IPS-18a (cell line): ENCODE measurements at regions not wholly inside any gene's neighbourhood (a gene's known extent, or its start where the extent isn't known, plus 50 kb on each side); places are given as distances from the start of the nearest gene placed in this dataset.

ENCODE experiments used
- H3K27ac ChIP-seq: one replicate; pipeline ENCODE4 v1.5.1; 2013; ENCODE audit warnings: low read length
- H3K27me3 ChIP-seq: one replicate; pipeline ENCODE4 v1.6.1; 2013; ENCODE audit warnings: mild to moderate bottlenecking, low read length; ENCODE audit not compliant: control insufficient read depth, insufficient read depth
- H3K36me3 ChIP-seq: one replicate; pipeline ENCODE4 v1.6.1; 2013; ENCODE audit warnings: low read depth, low read length; ENCODE audit not compliant: control insufficient read depth
- H3K4me1 ChIP-seq: one replicate; pipeline ENCODE4 v1.6.1; 2013; ENCODE audit warnings: low read depth, low read length; ENCODE audit not compliant: control insufficient read depth
- H3K4me3 ChIP-seq: one replicate; pipeline ENCODE4 v1.5.1; 2013; ENCODE audit warnings: low read length
- H3K9ac ChIP-seq: one replicate; pipeline ENCODE4 v1.6.1; 2013; ENCODE audit warnings: mild to moderate bottlenecking, low read length, moderate library complexity
- H3K9me3 ChIP-seq: one replicate; pipeline ENCODE4 v1.6.1; 2013; ENCODE audit warnings: low read depth, low read length; ENCODE audit not compliant: control insufficient read depth

DNA sequence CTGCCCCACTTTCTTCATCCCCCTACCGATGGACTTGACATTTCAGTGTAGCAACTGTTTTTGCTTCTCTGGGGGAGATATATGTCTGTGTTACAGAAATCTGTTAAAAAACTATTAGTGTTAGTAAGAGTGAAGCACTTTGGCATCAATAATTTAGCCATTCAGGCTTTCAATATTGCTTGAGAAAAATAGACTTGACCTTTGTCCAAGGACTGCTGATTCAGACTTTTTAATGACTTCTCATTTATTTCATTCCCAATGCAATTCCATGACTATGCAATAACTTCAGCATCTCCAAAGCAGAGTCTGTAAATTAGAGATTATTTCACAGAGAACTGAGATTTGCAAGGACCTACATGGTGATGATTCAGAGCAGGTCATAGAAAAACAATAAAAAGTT, 104.1 kb upstream of the SPEF2 start:
- Histone ChIP-seq H3K4me1 (no peaks in the 10 kb centered on the region), H3K27me3 (no peaks in the 10 kb centered on the region), H3K4me3 (no peak overlapping the region), H3K9me3 (no peaks in the 10 kb centered on the region), H3K36me3 (no peaks in the 10 kb centered on the region), H3K27ac (no peak overlapping the region), H3K9ac (no peak overlapping the region)

DNA sequence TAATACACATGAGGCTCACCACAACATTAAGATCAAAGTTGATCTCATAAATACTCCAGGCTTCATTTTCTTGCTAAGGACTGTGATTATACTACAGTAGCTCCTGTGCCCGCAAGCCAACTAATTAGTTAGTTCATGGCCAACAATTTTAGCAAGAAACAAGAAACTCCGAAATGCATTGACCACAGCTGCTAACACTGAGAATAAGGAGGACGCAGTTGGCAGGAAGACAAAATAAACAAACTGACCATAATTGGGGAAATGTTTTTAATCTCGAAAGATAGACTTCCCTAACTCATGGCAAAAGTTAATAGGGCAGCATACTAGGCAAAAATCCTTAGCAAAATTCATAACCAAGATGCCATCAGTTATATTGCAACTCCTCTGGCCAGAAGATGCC, 115.5 kb upstream of the SPEF2 start:
- no peak overlapping the region for H3K27ac ChIP-seq
- no peaks in the 10 kb centered on the region for H3K4me1 ChIP-seq
- H3K36me3 ChIP-seq = no peaks in the 10 kb centered on the region
- H3K9me3 ChIP-seq = no peaks in the 10 kb centered on the region
- no peak overlapping the region for H3K9ac ChIP-seq
- H3K27me3 ChIP-seq = no peaks in the 10 kb centered on the region
- H3K4me3 ChIP-seq = no peak overlapping the region

DNA sequence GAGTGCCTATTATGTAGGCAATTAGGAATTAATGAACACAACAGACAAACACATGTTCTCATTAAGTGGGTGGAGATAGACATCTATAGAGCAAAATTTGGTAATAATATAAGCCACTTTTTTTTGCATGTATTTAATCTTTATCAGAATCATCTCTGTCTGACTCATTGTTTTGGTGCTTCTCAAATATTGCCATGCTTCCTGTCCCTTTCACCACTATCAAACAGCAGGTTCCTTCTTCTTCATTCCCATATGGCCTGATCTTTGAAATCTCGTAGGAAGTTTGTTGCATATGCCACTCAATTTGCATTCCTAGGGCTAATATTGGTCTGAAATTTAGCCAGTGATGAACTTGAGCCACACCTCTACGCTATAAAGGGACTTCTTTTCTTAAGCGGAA, 128.9 kb upstream of the SPEF2 start:
- no peaks in the 10 kb centered on the region for H3K36me3 ChIP-seq
- H3K9ac ChIP-seq = no peak overlapping the region
- no peak overlapping the region for H3K27ac ChIP-seq
- H3K4me3 ChIP-seq = no peak overlapping the region
- H3K4me1 ChIP-seq = peaks cover 7% of the 10 kb centered on the region
- H3K9me3 ChIP-seq = no peaks in the 10 kb centered on the region
- H3K27me3 ChIP-seq = no peaks in the 10 kb centered on the region

DNA sequence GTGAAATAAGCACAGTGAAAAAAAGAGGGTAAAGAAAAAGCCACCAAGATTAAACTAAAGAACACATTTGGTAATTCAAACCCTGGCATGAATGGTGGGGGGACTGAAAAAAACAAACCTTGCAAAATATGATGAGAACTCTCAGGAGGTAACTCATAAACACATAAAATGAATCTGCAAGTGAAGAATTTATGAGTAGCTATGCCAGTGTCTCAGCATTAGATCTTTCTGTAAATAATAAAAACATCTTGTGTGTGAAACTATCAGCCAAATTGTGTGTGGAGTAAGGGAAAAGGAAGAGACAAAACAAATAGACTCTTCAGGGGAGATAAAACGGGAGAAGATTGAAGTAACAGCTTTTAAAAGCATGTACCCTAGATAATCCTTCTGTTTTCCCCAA, 129.6 kb upstream of the SPEF2 start:
- H3K27me3 ChIP-seq = no peaks in the 10 kb centered on the region
- H3K4me3 ChIP-seq = no peak overlapping the region
- H3K36me3 ChIP-seq = no peaks in the 10 kb centered on the region
- peaks cover 7% of the 10 kb centered on the region for H3K4me1 ChIP-seq
- no peak overlapping the region for H3K9ac ChIP-seq
- H3K9me3 ChIP-seq = no peaks in the 10 kb centered on the region
- H3K27ac ChIP-seq = no peak overlapping the region

DNA sequence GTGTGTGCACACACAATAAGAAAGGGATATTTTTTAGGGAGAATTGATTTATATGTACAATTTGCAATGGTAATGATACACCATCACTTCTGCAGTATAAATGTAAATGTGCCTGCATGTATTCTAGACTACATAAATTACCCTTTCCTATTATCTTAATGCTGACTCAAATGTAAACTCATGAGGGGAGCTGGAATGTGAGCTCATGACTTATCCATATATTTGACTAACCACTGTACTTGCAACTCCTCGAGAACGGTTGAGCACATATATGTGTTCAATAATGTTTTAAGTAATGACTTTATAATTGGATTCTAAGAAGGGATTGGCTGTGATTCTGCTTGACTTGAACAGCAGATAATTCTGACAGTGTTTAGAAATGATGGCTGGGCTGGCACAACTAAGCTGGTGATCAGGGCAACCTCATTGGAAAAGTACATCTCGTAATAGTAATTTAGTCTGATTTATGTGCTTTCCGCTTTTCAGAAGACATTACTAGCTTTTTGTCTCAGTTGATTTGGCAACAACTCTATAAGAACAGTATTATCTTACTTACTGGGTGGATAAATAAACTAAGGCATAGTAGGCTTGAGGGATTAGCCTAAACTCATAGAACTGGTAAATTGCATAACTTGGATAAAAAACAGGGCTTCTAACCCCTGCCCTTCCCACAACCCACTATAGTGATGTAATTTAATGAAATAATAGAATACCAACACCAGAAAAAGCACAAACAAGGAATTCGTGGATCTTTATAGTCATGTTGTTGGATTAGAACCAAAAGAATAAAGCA, 130.2 kb upstream of the SPEF2 start:
- Histone ChIP-seq H3K27me3 (no peaks in the 10 kb centered on the region), H3K9me3 (no peaks in the 10 kb centered on the region), H3K27ac (no peak overlapping the region), H3K4me1 (peaks cover 7% of the 10 kb centered on the region), H3K36me3 (no peaks in the 10 kb centered on the region), H3K9ac (no peak overlapping the region), H3K4me3 (no peak overlapping the region)

DNA sequence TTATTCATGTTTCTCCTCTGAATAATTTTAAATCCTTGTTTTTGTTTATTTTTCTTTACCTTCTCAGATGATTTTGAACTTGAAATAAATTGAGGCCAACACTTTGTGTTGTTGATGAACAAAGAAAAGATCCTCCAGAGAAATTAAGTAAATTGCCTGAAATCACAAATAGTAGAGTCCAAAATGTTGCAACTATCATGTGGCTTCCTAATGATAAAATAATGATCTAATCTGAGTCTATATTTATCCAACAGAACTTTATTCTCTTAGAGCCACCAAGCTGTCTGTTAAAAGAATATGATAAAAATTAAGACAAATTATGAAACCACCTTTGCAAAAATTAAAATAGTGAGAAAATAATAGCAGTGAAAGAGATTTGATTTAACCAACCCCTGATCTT, 132.2 kb upstream of the SPEF2 start:
- Histone ChIP-seq H3K27me3 (no peaks in the 10 kb centered on the region), H3K9me3 (no peaks in the 10 kb centered on the region), H3K36me3 (no peaks in the 10 kb centered on the region), H3K9ac (no peak overlapping the region), H3K4me3 (no peak overlapping the region), H3K4me1 (peaks cover 7% of the 10 kb centered on the region), H3K27ac (no peak overlapping the region)

DNA sequence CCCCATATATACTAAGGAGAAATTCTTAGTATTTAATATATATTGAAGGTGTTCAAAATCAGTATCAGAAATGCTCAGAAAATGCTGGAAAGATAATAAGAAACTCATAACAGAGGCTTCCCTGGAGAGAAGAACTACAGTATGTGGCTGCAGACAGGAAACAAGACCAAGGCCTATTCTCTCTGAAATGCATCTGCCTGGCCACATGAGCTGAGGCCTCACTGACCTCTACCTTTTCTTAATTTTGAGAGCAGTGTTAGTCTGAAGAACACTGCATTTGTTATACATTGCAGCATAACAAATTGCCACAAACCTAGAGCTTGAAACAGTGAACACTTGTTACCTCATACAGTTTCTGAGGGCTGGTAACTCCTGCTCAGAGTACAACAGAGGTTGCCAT, 133.4 kb upstream of the SPEF2 start:
- Histone ChIP-seq H3K9me3 (no peaks in the 10 kb centered on the region), H3K9ac (no peak overlapping the region), H3K36me3 (no peaks in the 10 kb centered on the region), H3K27me3 (no peaks in the 10 kb centered on the region), H3K27ac (no peak overlapping the region), H3K4me3 (no peak overlapping the region), H3K4me1 (peaks cover 7% of the 10 kb centered on the region)

DNA sequence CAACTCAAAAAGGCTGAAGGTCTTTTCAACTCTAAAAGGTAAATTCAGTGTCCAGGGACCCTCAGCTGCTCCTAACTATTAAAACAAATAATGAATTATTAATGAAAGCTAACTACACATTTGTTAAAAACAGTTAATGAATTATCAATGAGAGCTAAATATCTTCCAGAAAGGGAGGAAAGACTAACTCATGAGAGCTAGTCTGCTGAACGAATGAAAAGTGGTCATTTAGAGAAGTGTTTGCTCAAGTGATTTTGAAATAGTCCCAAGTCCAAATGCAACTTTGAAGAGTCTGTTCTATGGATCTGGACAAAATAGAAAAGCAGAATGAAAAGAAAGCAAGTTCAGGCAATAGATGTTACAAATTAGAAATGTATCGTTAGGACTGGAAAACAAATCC, 133.9 kb upstream of the SPEF2 start:
- no peak overlapping the region for H3K4me3 ChIP-seq
- peaks cover 7% of the 10 kb centered on the region for H3K4me1 ChIP-seq
- no peaks in the 10 kb centered on the region for H3K9me3 ChIP-seq
- no peak overlapping the region for H3K27ac ChIP-seq
- no peaks in the 10 kb centered on the region for H3K27me3 ChIP-seq
- H3K9ac ChIP-seq = no peak overlapping the region
- no peaks in the 10 kb centered on the region for H3K36me3 ChIP-seq

DNA sequence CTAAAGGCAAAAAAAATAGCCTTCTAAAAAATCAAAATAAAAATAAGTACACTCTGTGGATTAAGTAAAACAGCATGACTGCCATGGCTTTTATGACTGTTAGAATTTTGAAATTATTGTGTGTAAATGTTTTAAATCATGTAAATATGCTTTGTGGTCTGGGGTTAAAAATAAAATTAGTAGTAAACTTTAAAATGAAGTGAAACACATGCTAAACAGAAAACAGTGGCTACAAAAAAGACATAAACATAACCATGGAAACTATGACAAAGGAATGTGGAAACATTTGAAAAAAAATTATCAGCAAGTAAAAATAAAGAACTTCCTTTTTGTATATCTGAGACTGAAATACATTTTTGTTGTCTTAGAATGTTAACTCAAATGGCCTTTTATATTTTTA, 134.5 kb upstream of the SPEF2 start:
- no peak overlapping the region for H3K4me3 ChIP-seq
- H3K27me3 ChIP-seq = no peaks in the 10 kb centered on the region
- H3K4me1 ChIP-seq = peaks cover 7% of the 10 kb centered on the region
- no peak overlapping the region for H3K9ac ChIP-seq
- H3K36me3 ChIP-seq = no peaks in the 10 kb centered on the region
- H3K9me3 ChIP-seq = no peaks in the 10 kb centered on the region
- no peak overlapping the region for H3K27ac ChIP-seq

DNA sequence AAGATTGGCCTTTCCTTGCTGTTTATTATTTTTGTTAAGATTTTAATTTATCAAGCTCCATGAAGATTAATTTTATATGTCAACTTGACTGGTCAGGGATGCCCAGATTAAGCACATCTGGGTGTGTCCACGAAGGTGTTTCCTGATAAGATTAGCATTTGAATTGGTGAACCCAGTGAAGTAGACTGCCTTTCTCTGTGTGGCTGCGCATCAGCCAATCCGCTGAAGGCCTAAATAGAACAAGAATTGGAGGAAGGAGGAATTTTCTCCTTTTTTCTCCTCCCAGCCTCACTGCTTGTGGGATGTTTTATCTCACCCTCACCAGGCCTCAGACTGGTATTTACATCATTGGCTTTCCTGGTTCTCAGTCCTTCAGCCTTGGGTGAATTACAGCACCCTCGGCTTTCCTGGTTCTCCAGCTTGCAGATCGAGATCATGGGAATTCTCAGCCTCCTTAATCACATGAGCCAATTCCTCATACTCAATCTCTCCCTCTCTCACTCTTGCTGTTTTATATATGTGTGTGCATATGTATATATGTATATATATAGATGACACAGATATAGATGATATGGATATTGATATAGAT, 135.4 kb upstream of the SPEF2 start:
- H3K36me3 ChIP-seq = no peaks in the 10 kb centered on the region
- H3K27me3 ChIP-seq = no peaks in the 10 kb centered on the region
- H3K9ac ChIP-seq = no peak overlapping the region
- no peaks in the 10 kb centered on the region for H3K9me3 ChIP-seq
- no peak overlapping the region for H3K27ac ChIP-seq
- peaks cover 7% of the 10 kb centered on the region for H3K4me1 ChIP-seq
- H3K4me3 ChIP-seq = no peak overlapping the region

DNA sequence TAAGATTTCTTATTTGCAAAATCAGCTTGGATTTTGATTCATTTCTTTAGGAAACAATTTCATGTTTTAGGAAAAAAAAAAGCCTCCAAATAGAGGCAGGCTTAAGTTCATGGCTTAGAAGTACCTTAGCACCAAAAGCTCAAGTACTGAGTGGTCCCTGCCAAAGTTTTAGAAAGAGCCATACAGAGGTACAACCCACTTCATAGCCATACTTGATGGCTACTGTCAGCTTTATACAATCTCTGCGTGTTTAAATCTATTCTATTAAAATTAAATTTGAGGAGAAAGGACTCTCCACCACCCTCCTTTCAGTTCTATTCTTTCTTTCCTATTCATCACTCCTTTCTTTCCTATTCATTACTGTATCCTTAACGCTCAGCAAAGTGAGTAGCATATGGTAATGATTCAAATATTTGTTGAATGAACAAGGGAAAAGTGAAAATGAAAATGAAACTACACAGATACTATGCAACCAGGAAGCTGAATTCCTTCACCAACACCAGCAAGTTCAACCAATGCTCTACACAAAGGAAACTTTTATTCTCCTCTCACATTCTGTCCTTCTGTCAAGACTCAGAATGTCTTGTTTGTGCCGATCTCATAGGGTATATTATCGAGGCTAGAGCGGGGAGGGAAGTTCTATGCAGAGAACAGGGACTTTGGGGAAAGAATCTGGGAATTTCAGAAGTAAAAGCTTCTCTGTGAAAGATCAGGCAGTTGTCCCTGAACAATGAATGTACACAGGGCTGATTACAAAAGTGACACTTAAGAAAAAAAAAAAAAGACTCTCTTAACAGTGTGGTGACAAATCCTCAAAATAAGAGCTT, 138.6 kb upstream of the SPEF2 start:
- H3K27ac ChIP-seq = no peak overlapping the region
- no peaks in the 10 kb centered on the region for H3K9me3 ChIP-seq
- no peaks in the 10 kb centered on the region for H3K27me3 ChIP-seq
- H3K36me3 ChIP-seq = no peaks in the 10 kb centered on the region
- no peaks in the 10 kb centered on the region for H3K4me1 ChIP-seq
- no peak overlapping the region for H3K4me3 ChIP-seq
- H3K9ac ChIP-seq = no peak overlapping the region
